ENCODE measurements at regions not wholly inside any gene's neighbourhood (a gene's known extent, or its start where the extent isn't known, plus 50 kb on each side); places are given as distances from the start of the nearest gene placed in this dataset.

GRCh38 chr2:105573910-105574655, 170.6 kb upstream of the NCK2 start:
- Histone ChIP-seq H3K9me3 (ENCODE audit: control insufficient read depth, insufficient read depth, low read length) (no peaks in the 10 kb centered on the region), H3K4me3 (ENCODE audit: low read depth, low read length) (no peak overlapping the region), H3K27ac (ENCODE audit: low read depth, low read length) (no peak overlapping the region), H3K27me3 (ENCODE audit: control insufficient read depth, insufficient read depth, low read length) (peaks cover 24% of the 10 kb centered on the region)
- ChIA-PET CTCF (interaction anchor here (0.6 kb wide), 1 partner anchor 278 kb away, joined by 5 read pairs; no protein-coding TSS in a partner anchor), POLR2A (no interaction called here)
- no peak for TF ChIP-seq CTCF (IDR thresholded peaks at IDR 0.05; ENCODE audit: low read depth, low read length)
- no peak for DNase-seq (ENCODE audit: low read depth, low spot score)

GRCh38 chr2:105573490-105573889, 171.2 kb upstream of the NCK2 start:
- DNase-seq (ENCODE audit: low read depth, low spot score): no peak
- TF ChIP-seq CTCF (IDR thresholded peaks at IDR 0.05; ENCODE audit: low read depth, low read length): no peak
- CTCF ChIA-PET: interaction anchor here (0.5 kb wide), 1 partner anchor 513 kb away, joined by 6 read pairs; no protein-coding TSS in a partner anchor
- peaks cover 25% of the 10 kb centered on the region for H3K27me3 ChIP-seq (ENCODE audit: control insufficient read depth, insufficient read depth, low read length)
- POLR2A ChIA-PET: no interaction called here
- no peak overlapping the region for H3K27ac ChIP-seq (ENCODE audit: low read depth, low read length)
- H3K4me3 ChIP-seq (ENCODE audit: low read depth, low read length): no peak overlapping the region
- no peaks in the 10 kb centered on the region for H3K9me3 ChIP-seq (ENCODE audit: control insufficient read depth, insufficient read depth, low read length)

- no peak for DNase-seq (ENCODE audit: low read depth, low spot score)
- Histone ChIP-seq H3K9me3 (ENCODE audit: control insufficient read depth, insufficient read depth, low read length) (no peaks in the 10 kb centered on the region), H3K27me3 (ENCODE audit: control insufficient read depth, insufficient read depth, low read length) (peaks cover 37% of the 10 kb centered on the region), H3K27ac (ENCODE audit: low read depth, low read length) (no peak overlapping the region), H3K4me3 (ENCODE audit: low read depth, low read length) (no peak overlapping the region)
- ChIA-PET CTCF (no interaction called here), POLR2A (no interaction called here)
- TF ChIP-seq CTCF (IDR thresholded peaks at IDR 0.05; ENCODE audit: low read depth, low read length): no peak
These were observed 172.7 kb upstream of the FHL2 start for GRCh38 chr2:105571445-105571987.

GRCh38 chr2:105570757-105571156, 171.9 kb upstream of the FHL2 start:
- ChIA-PET CTCF (no interaction called here), POLR2A (no interaction called here)
- DNase-seq (ENCODE audit: low read depth, low spot score): no peak
- Histone ChIP-seq H3K4me3 (ENCODE audit: low read depth, low read length) (no peak overlapping the region), H3K27me3 (ENCODE audit: control insufficient read depth, insufficient read depth, low read length) (peaks cover 41% of the 10 kb centered on the region), H3K9me3 (ENCODE audit: control insufficient read depth, insufficient read depth, low read length) (no peaks in the 10 kb centered on the region), H3K27ac (ENCODE audit: low read depth, low read length) (no peak overlapping the region)
- no peak for TF ChIP-seq CTCF (IDR thresholded peaks at IDR 0.05; ENCODE audit: low read depth, low read length)

- Histone ChIP-seq H3K27me3 (ENCODE audit: control insufficient read depth, insufficient read depth, low read length) (peaks cover 43% of the 10 kb centered on the region), H3K27ac (ENCODE audit: low read depth, low read length) (no peak overlapping the region), H3K4me3 (ENCODE audit: low read depth, low read length) (no peak overlapping the region), H3K9me3 (ENCODE audit: control insufficient read depth, insufficient read depth, low read length) (no peaks in the 10 kb centered on the region)
- no peak for DNase-seq (ENCODE audit: low read depth, low spot score)
- ChIA-PET CTCF (no interaction called here), POLR2A (no interaction called here)
- TF ChIP-seq CTCF (IDR thresholded peaks at IDR 0.05; ENCODE audit: low read depth, low read length): no peak
These were observed 171.5 kb upstream of the FHL2 start for GRCh38 chr2:105570326-105570725.
